ENCODE measurements at regions not wholly inside any gene's neighbourhood (a gene's known extent, or its start where the extent isn't known, plus 50 kb on each side); places are given as distances from the start of the nearest gene placed in this dataset.
A peak's percentile ranks its signal among the peaks of the same experiment; 100 is the strongest.

DNA sequence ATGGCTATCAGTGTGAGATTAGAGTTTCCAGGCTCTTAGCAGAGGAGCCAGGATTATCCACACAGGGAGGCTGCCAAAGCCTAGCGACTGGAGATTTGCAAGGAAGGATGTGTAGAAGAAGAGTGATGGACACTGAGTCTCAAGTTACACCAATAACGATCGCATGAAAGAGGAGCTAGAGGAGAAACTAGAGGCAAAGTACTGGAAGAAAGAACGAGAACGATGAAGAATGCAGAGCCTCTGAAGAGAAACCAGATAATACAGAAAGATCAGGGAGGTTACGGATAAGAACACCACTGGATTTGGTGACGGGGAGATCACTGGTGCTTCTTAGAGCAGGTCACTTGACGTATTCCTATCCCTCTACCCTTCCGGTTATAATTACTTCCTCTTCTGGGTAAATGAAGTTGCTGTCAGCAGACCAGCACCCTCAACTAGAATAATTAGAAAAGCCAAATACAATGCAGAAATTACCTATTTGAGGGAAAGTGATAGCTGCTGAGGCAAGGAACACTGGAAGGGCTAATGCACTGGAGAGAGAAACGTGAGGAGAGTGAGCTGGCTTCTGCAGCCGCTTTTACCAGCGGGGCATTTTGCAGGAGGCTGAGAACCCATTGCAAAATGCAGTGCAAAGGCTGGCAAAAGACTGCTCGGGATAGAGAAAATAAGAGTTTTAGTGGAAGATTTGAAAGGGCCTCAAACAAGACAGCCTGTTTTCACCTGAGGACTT, 93.1 kb upstream of the HIF1A start:
- peak overlapping the region; percentile 87 for H2BK12ac ChIP-seq (ENCODE audit: low read length)
- no peak overlapping the region for H3K4me3 ChIP-seq (ENCODE audit: low read depth, low read length)
- WGBS (ENCODE audit: extremely low coverage, insufficient coverage, insufficient read length): no CpG with 5 or more reads among the region's 13 CpGs
- peak in 1 of 2 donors; percentile 22 for DNase-seq
- peak overlapping the region; percentile 13 for H3K14ac ChIP-seq (ENCODE audit: low read length)
- peak overlapping the region; percentile 13 for H3K4me2 ChIP-seq (ENCODE audit: low read length)
- H2AFZ ChIP-seq (ENCODE audit: insufficient read depth, low read length, poor library complexity): no peak overlapping the region
- H3K79me1 ChIP-seq (ENCODE audit: low read length): peaks cover 21% of the 10 kb centered on the region
- H4K12ac ChIP-seq (ENCODE audit: low read depth, low read length): no peak overlapping the region
- peak overlapping the region; percentile 81 for H2BK120ac ChIP-seq (ENCODE audit: insufficient read depth, low read length, poor library complexity)
- no peak overlapping the region for H3K23ac ChIP-seq (ENCODE audit: low read length)
- peak overlapping the region; percentile 52 for H3K4ac ChIP-seq (ENCODE audit: low read depth, low read length)
- no peak overlapping the region for H3K18ac ChIP-seq (ENCODE audit: low read length)
- peak overlapping the region; percentile 79 for H3K27ac ChIP-seq (ENCODE audit: low read depth, low read length)
- no peaks in the 10 kb centered on the region for H3K9me3 ChIP-seq (ENCODE audit: insufficient read depth, low read depth, low read length)
- peak overlapping the region; percentile 75 for H4K91ac ChIP-seq (ENCODE audit: low read depth, low read length)
- H3K9ac ChIP-seq (ENCODE audit: low read length): no peak overlapping the region
- peaks cover under 1% of the 10 kb centered on the region for H3K79me2 ChIP-seq (ENCODE audit: control insufficient read depth, insufficient read depth, low read length, poor library complexity)
- H3K4me1 ChIP-seq (ENCODE audit: control insufficient read depth in 1 of 2, insufficient read depth in 2 of 2, low read length in 2 of 2): peaks cover 13 to 14% of the 10 kb centered on the region in 2 experiments
- peak overlapping the region; percentile 56 for H2AK5ac ChIP-seq (ENCODE audit: low read length)
- H3K27me3 ChIP-seq (ENCODE audit: insufficient read depth, low read length): no peaks in the 10 kb centered on the region
- peak overlapping the region; percentile 66 for H4K8ac ChIP-seq (ENCODE audit: low read depth, low read length)
- H2BK5ac ChIP-seq (ENCODE audit: low read depth, low read length, poor library complexity): peak overlapping the region; percentile 88
- no peaks in the 10 kb centered on the region for H3K36me3 ChIP-seq (ENCODE audit: control insufficient read depth in 1 of 2, insufficient read depth in 2 of 2, low read length in 2 of 2)

DNA sequence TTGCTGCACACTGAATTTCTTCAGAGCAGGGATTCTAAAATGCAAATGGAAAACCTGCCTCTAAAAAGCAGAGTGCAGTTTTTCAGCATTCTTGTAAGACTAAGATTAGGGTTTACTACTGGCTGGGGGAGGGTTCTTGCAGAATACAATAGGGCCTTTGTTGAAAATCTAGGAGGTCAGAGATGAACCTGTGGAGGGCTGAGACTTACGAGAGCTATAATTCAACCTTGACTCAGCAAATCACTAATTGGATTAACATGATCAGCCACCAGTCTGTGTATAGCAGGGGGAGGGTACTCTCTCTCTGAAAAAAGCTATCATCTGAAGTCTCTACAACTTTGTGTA, 92.6 kb upstream of the HIF1A start:
- no peak overlapping the region for H2AK5ac ChIP-seq (ENCODE audit: low read length)
- no peak overlapping the region for H2AFZ ChIP-seq (ENCODE audit: insufficient read depth, low read length, poor library complexity)
- no peak overlapping the region for H3K23ac ChIP-seq (ENCODE audit: low read length)
- H3K27me3 ChIP-seq (ENCODE audit: insufficient read depth, low read length): no peaks in the 10 kb centered on the region
- no peak overlapping the region for H4K8ac ChIP-seq (ENCODE audit: low read depth, low read length)
- no CpG with 5 or more reads among the region's 1 CpG for WGBS (ENCODE audit: extremely low coverage, insufficient coverage, insufficient read length)
- H4K91ac ChIP-seq (ENCODE audit: low read depth, low read length): peak overlapping the region; percentile 75
- H2BK5ac ChIP-seq (ENCODE audit: low read depth, low read length, poor library complexity): no peak overlapping the region
- no peak overlapping the region for H2BK12ac ChIP-seq (ENCODE audit: low read length)
- H3K4me3 ChIP-seq (ENCODE audit: low read depth, low read length): no peak overlapping the region
- no peak overlapping the region for H3K9ac ChIP-seq (ENCODE audit: low read length)
- H3K27ac ChIP-seq (ENCODE audit: low read depth, low read length): peak overlapping the region; percentile 79
- no peaks in the 10 kb centered on the region for H3K36me3 ChIP-seq (ENCODE audit: control insufficient read depth in 1 of 2, insufficient read depth in 2 of 2, low read length in 2 of 2)
- H4K12ac ChIP-seq (ENCODE audit: low read depth, low read length): no peak overlapping the region
- H3K18ac ChIP-seq (ENCODE audit: low read length): no peak overlapping the region
- peaks cover 16 to 18% of the 10 kb centered on the region in 2 experiments for H3K4me1 ChIP-seq (ENCODE audit: control insufficient read depth in 1 of 2, insufficient read depth in 2 of 2, low read length in 2 of 2)
- H3K79me1 ChIP-seq (ENCODE audit: low read length): peaks cover 24% of the 10 kb centered on the region
- H3K79me2 ChIP-seq (ENCODE audit: control insufficient read depth, insufficient read depth, low read length, poor library complexity): peaks cover 4% of the 10 kb centered on the region
- H3K4me2 ChIP-seq (ENCODE audit: low read length): peak overlapping the region; percentile 13
- no peak overlapping the region for H2BK120ac ChIP-seq (ENCODE audit: insufficient read depth, low read length, poor library complexity)
- no peak overlapping the region for H3K4ac ChIP-seq (ENCODE audit: low read depth, low read length)
- DNase-seq: peak in 1 of 2 donors; percentile 62
- H3K9me3 ChIP-seq (ENCODE audit: insufficient read depth, low read depth, low read length): no peaks in the 10 kb centered on the region
- H3K14ac ChIP-seq (ENCODE audit: low read length): no peak overlapping the region

DNA sequence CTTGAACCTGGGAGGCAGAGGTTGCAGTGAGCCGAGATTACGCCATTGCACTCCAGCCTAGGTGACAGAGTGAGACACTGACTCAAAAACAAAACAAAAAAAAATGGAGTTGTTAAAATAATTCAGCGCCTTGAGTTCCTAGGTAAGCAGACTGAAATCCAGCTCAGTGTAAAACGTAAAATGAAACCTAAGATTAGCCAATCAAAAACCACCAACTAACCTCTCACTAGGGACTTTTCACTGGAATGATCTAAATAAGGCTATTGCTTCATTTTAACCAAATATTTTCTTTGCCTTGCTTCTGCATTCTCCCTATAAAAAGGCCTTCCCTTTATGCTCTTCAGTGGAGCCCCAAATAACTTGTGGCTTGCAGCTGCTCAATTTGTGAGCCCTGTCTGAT, 91.6 kb upstream of the HIF1A start:
- DNase-seq: peak in 1 of 2 donors; percentile 66
- H3K79me2 ChIP-seq (ENCODE audit: control insufficient read depth, insufficient read depth, low read length, poor library complexity): peaks cover 6% of the 10 kb centered on the region
- H3K23ac ChIP-seq (ENCODE audit: low read length): no peak overlapping the region
- no peaks in the 10 kb centered on the region for H3K27me3 ChIP-seq (ENCODE audit: insufficient read depth, low read length)
- no peaks in the 10 kb centered on the region for H3K9me3 ChIP-seq (ENCODE audit: insufficient read depth, low read depth, low read length)
- H3K4me1 ChIP-seq (ENCODE audit: control insufficient read depth in 1 of 2, insufficient read depth in 2 of 2, low read length in 2 of 2): peaks cover 19 to 23% of the 10 kb centered on the region in 2 experiments
- H3K14ac ChIP-seq (ENCODE audit: low read length): no peak overlapping the region
- no peaks in the 10 kb centered on the region for H3K36me3 ChIP-seq (ENCODE audit: control insufficient read depth in 1 of 2, insufficient read depth in 2 of 2, low read length in 2 of 2)
- no CpG with 5 or more reads among the region's 4 CpGs for WGBS (ENCODE audit: extremely low coverage, insufficient coverage, insufficient read length)
- H4K8ac ChIP-seq (ENCODE audit: low read depth, low read length): no peak overlapping the region
- no peak overlapping the region for H2BK5ac ChIP-seq (ENCODE audit: low read depth, low read length, poor library complexity)
- peak overlapping the region; percentile 92 for H2BK120ac ChIP-seq (ENCODE audit: insufficient read depth, low read length, poor library complexity)
- H3K4ac ChIP-seq (ENCODE audit: low read depth, low read length): no peak overlapping the region
- H3K18ac ChIP-seq (ENCODE audit: low read length): no peak overlapping the region
- no peak overlapping the region for H2BK12ac ChIP-seq (ENCODE audit: low read length)
- H2AFZ ChIP-seq (ENCODE audit: insufficient read depth, low read length, poor library complexity): no peak overlapping the region
- no peak overlapping the region for H3K4me3 ChIP-seq (ENCODE audit: low read depth, low read length)
- H2AK5ac ChIP-seq (ENCODE audit: low read length): no peak overlapping the region
- peaks cover 29% of the 10 kb centered on the region for H3K79me1 ChIP-seq (ENCODE audit: low read length)
- no peak overlapping the region for H3K27ac ChIP-seq (ENCODE audit: low read depth, low read length)
- H4K91ac ChIP-seq (ENCODE audit: low read depth, low read length): no peak overlapping the region
- no peak overlapping the region for H3K9ac ChIP-seq (ENCODE audit: low read length)
- H3K4me2 ChIP-seq (ENCODE audit: low read length): no peak overlapping the region
- H4K12ac ChIP-seq (ENCODE audit: low read depth, low read length): no peak overlapping the region

DNA sequence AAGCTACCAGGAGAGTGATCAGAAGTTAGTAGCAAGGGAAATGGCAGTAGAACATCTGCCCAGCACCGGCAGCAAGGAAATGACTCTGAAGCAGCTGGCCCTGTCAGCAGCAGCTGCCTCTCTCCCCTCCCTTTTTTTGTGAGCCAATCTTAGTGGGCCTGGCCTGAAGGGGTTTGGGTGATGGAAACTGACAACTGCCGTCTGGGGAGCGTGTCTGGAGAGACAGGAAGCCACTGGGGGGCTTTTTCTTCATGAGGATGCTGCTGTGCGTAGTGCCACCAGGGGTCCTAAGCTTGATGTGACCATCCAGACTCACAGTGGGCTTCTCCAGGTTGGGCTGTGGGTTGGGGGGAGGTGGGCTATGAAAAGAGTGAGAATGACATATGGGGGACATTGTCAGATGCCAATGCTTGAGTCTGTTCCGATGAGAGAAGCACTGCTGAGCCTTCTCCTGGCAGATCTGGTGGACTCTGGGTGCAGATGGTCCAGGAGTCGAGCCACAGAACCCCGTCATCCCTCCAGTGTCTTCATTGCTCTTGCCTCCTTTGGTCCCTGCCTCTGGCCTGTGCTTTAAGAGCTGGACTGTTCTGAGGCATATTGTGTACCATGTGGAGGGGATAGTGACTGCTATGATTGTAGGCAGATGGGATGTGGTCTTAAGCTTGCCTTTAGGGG, 87.6 kb upstream of the HIF1A start:
- no peak overlapping the region for H3K9ac ChIP-seq (ENCODE audit: low read length)
- no peak for DNase-seq
- H2AK5ac ChIP-seq (ENCODE audit: low read length): peak overlapping the region; percentile 97
- no peak overlapping the region for H3K4me2 ChIP-seq (ENCODE audit: low read length)
- peak overlapping the region; percentile 56 for H4K91ac ChIP-seq (ENCODE audit: low read depth, low read length)
- no peak overlapping the region for H4K12ac ChIP-seq (ENCODE audit: low read depth, low read length)
- H3K18ac ChIP-seq (ENCODE audit: low read length): peak overlapping the region; percentile 60
- peak overlapping the region; percentile 51 for H3K27ac ChIP-seq (ENCODE audit: low read depth, low read length)
- H3K23ac ChIP-seq (ENCODE audit: low read length): peak overlapping the region; percentile 38
- WGBS (ENCODE audit: extremely low coverage, insufficient coverage, insufficient read length): no CpG with 5 or more reads among the region's 7 CpGs
- H2BK12ac ChIP-seq (ENCODE audit: low read length): peak overlapping the region; percentile 93
- H3K27me3 ChIP-seq (ENCODE audit: insufficient read depth, low read length): no peaks in the 10 kb centered on the region
- H2AFZ ChIP-seq (ENCODE audit: insufficient read depth, low read length, poor library complexity): peak overlapping the region; percentile 44
- no peak overlapping the region for H3K4me3 ChIP-seq (ENCODE audit: low read depth, low read length)
- H3K9me3 ChIP-seq (ENCODE audit: insufficient read depth, low read depth, low read length): no peaks in the 10 kb centered on the region
- H4K8ac ChIP-seq (ENCODE audit: low read depth, low read length): peak overlapping the region; percentile 9
- H3K79me1 ChIP-seq (ENCODE audit: low read length): peaks cover 32% of the 10 kb centered on the region
- peak overlapping the region; percentile 23 for H2BK5ac ChIP-seq (ENCODE audit: low read depth, low read length, poor library complexity)
- H2BK120ac ChIP-seq (ENCODE audit: insufficient read depth, low read length, poor library complexity): peak overlapping the region; percentile 74
- H3K14ac ChIP-seq (ENCODE audit: low read length): peak overlapping the region; percentile 86
- peaks cover 6% of the 10 kb centered on the region for H3K79me2 ChIP-seq (ENCODE audit: control insufficient read depth, insufficient read depth, low read length, poor library complexity)
- no peaks in the 10 kb centered on the region for H3K36me3 ChIP-seq (ENCODE audit: control insufficient read depth in 1 of 2, insufficient read depth in 2 of 2, low read length in 2 of 2)
- H3K4me1 ChIP-seq (ENCODE audit: control insufficient read depth in 1 of 2, insufficient read depth in 2 of 2, low read length in 2 of 2): peaks cover 20 to 33% of the 10 kb centered on the region in 2 experiments
- H3K4ac ChIP-seq (ENCODE audit: low read depth, low read length): peak overlapping the region; percentile 81
